Psoas muscle (tissue), 7 donors: ENCODE measurements at regions not wholly inside any gene's neighbourhood (a gene's known extent, or its start where the extent isn't known, plus 50 kb on each side); places are given as distances from the start of the nearest gene placed in this dataset.

Source experiments
- ATAC-seq, 4 donors: fragments of 200-7000 bp; cut with Tn5 transposase; one replicate each; pipeline ENCODE4 v1.9.1; 2020; ENCODE audit warnings: moderate library complexity in 3 of 4, mild to moderate bottlenecking in 2 of 4
- DNase-seq, 2 donors: peaks; one replicate each; pipeline ENCODE4 v3.0.0-alpha.2; 2020
- H3K27ac ChIP-seq: fragments of 200-600 bp; one replicate; pipeline ENCODE4 v1.8.0; 2022
- H3K27me3 ChIP-seq, 3 donors: fragments of 200-600 bp in 1 of 3; one replicate each; pipeline versions ENCODE4 v1.6.1 to v1.8.0; 2013 to 2022; ENCODE audit warnings: low read length in 2 of 3, mild to moderate bottlenecking in 2 of 3, moderate library complexity in 1 of 3; ENCODE audit not compliant: insufficient read depth in 3 of 3
- H3K36me3 ChIP-seq, 2 donors: fragments of 200-600 bp in 1 of 2; one replicate each; pipeline versions ENCODE4 v1.6.1 to v1.8.0; 2013 to 2022; ENCODE audit warnings: low read depth in 1 of 2, mild to moderate bottlenecking in 1 of 2, moderate library complexity in 1 of 2; ENCODE audit not compliant: insufficient read depth in 1 of 2
- H3K4me1 ChIP-seq: fragments of 200-600 bp; one replicate; pipeline ENCODE4 v1.8.0; 2022
- H3K4me3 ChIP-seq: fragments of 200-600 bp; one replicate; pipeline ENCODE4 v1.8.0; 2022; ENCODE audit warnings: mild to moderate bottlenecking
- H3K9me3 ChIP-seq: fragments of 200-600 bp; one replicate; pipeline ENCODE4 v1.8.0; 2022
- WGBS, 3 donors: extraction: QIAGEN DNeasy Blood & Tissue Kit; methylation state at CpG; one replicate each; pipeline versions ENCODE4 v1.1.6 to v1.1.7; 2013; 5-methylcytosine and 5-hydroxymethylcytosine counted together
- intact Hi-C, 2 donors: fragments of 100-400 bp; cut with DNase I; formaldehyde crosslinking; loops; one replicate each; pipeline versions ENCODE4 v1.11.0 to v1.14.2; 2022
- TF ChIP-seq, protein P1 (sequence below): fragments of 200-600 bp; IDR thresholded peaks from one replicate; pipeline ENCODE4 v1.8.0; 2022; ENCODE audit warnings: antibody characterized with exemption
- donor health status: healthy with polysubstance abuse.
- donor health status: DM: no; HTN: no; CAD: no; lungs with moderate emphysema.
- donor health status: Bipolar disorder and iron deficiency.
- donor health status: healthy.
- donor health status: DM: yes; HTN: yes; CAD: no.
- donor health status: DM: no; HTN: no; CAD: no.
- donor health status: DM: yes; HTN: yes; CAD: no.

DNA sequence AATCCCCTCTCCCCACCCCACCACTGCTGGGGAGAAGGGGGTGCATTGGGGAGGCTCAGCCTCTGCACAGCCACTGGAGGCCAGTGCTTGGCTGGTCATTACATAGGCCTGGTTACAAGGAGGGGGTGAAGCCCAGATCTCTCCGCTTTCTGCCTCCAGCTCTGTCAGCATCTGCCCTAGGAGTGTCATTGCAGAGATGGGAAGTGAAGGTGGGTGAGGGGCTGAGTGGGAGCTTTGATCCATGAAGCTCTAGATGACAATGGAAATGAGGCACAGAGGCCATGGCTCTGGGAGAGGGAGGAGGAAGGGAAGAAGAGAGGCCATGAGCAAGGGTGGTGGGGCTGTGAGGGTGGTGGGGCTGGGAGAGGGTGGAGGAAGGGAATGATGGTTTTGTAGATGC is 411.6 kb downstream of the MATN1 start:
- Histone ChIP-seq H3K27ac (no peak overlapping the region), H3K4me1 (no peaks in the 10 kb centered on the region), H3K27me3 (peaks cover 0 to 9% (median 0%) of the 10 kb centered on the region in 3 donors), H3K4me3 (no peak overlapping the region), H3K9me3 (no peaks in the 10 kb centered on the region), H3K36me3 (no peaks in the 10 kb centered on the region)
- TF ChIP-seq, protein P1, sequence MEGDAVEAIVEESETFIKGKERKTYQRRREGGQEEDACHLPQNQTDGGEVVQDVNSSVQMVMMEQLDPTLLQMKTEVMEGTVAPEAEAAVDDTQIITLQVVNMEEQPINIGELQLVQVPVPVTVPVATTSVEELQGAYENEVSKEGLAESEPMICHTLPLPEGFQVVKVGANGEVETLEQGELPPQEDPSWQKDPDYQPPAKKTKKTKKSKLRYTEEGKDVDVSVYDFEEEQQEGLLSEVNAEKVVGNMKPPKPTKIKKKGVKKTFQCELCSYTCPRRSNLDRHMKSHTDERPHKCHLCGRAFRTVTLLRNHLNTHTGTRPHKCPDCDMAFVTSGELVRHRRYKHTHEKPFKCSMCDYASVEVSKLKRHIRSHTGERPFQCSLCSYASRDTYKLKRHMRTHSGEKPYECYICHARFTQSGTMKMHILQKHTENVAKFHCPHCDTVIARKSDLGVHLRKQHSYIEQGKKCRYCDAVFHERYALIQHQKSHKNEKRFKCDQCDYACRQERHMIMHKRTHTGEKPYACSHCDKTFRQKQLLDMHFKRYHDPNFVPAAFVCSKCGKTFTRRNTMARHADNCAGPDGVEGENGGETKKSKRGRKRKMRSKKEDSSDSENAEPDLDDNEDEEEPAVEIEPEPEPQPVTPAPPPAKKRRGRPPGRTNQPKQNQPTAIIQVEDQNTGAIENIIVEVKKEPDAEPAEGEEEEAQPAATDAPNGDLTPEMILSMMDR, result no peak
- peak in 1 of 2 donors; percentile 12 for DNase-seq
- 93 to 100% (median 95%) methylated on average over 1 of the region's 1 CpG for WGBS, 3 donors
- no peak for ATAC-seq
- intact Hi-C loops, result no loop called here

DNA sequence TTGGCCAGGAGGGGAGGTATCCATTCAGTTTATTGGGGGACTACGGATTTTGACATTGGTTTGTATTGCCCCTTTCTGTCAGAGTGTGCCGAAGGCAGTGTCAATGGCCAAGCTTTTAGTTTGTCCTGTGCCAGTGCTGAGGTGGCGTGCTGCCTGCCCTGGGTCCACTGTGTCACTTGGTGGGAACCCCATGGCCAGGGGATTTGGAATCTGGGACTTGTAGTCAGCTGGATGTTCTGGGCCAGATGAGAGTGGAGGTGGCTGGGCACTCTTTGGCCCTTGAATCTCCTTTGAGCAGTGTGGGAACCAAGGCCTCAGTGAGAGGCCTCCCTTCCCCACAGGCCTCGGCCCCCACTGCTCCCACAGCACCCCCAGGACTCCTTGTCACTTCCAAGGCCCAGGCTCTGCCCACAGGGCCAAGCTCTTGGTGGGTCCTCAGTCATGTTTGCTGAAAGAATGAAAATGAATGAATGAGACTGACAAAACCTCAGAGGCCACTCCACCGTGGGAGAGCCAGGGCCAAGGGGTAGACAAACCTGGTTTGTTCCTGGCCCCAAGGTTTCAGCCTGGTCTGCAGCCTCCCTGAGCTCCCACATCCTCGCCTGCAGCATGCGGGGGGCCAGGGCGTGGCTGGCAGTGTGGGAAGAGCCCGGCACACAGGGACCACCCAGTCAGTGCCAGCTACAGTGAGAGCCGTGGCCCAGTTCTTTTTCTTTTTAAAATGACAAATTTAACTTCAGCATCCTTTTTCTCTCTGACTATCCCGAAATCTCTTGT is 412.2 kb downstream of the MATN1 start:
- no peak overlapping the region for H3K27ac ChIP-seq
- no peaks in the 10 kb centered on the region for H3K9me3 ChIP-seq
- intact Hi-C loops, result no loop called here
- H3K4me1 ChIP-seq, result no peaks in the 10 kb centered on the region
- TF ChIP-seq, protein P1, result no peak
- no peak overlapping the region for H3K4me3 ChIP-seq
- peaks cover 0 to 9% (median 0%) of the 10 kb centered on the region in 3 donors for H3K27me3 ChIP-seq
- no peaks in the 10 kb centered on the region for H3K36me3 ChIP-seq
- peak in 1 of 2 donors; percentile 20 for DNase-seq
- no peak for ATAC-seq
- WGBS, 3 donors, result 74 to 81% (median 78%) methylated on average over 11 of the region's 11 CpGs

DNA sequence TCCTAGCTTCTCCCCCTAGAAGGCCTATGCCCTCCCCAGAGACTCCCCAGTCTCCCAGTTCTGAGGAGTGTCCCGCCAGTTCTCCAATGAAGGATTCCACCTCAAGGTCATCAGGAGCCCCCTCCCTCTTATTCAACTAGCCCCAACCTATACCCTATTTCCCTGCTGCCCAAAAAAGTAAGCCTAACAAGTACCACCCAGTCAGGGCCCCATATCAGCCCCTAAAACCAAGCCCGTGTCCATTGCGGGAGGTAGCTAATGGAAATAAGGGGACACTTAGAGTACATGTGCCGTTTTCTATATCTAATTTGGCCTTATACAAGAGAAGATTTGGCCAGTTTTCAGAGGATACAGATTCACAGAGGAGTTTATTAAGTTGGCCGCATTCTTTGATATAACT is 416.2 kb downstream of the MATN1 start:
- Histone ChIP-seq H3K36me3 (no peaks in the 10 kb centered on the region), H3K4me3 (no peak overlapping the region), H3K4me1 (no peaks in the 10 kb centered on the region), H3K9me3 (no peaks in the 10 kb centered on the region), H3K27ac (no peak overlapping the region), H3K27me3 (no peaks in the 10 kb centered on the region)
- TF ChIP-seq, protein P1, result no peak
- ATAC-seq (no peak), DNase-seq (no peak)
- 88 to 92% (median 91%) methylated on average over 5 of the region's 5 CpGs for WGBS, 3 donors
- intact Hi-C loops, result no loop called here

DNA sequence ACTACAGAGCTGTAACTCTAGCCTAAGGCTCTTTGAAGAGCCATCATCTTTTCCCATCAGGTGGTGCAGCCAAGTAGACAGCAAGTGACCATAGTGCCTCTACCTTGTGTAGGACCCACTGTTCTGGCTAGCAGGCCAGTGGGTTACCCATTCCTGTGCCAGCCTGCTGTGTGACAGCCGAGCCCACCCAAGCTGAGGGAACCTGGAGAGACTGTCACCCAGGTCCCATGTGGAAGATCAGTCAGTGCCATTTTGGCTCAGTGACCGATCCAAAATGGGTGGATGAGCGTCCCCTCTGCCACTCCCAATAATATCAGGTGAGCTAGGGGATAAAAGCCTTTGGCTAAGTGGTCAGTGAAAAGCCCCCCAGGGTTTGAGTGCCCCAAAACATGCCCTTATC is 417.9 kb downstream of the MATN1 start:
- TF ChIP-seq, protein P1, result no peak
- DNase-seq (peak in 1 of 2 donors; percentile 11), ATAC-seq (no peak)
- no peaks in the 10 kb centered on the region for H3K27me3 ChIP-seq
- intact Hi-C loops, result no loop called here
- no peak overlapping the region for H3K4me3 ChIP-seq
- H3K36me3 ChIP-seq, result no peaks in the 10 kb centered on the region
- H3K9me3 ChIP-seq, result no peaks in the 10 kb centered on the region
- H3K27ac ChIP-seq, result no peak overlapping the region
- no peaks in the 10 kb centered on the region for H3K4me1 ChIP-seq
- 76 to 91% (median 84%) methylated on average over 3 of the region's 3 CpGs for WGBS, 3 donors

DNA sequence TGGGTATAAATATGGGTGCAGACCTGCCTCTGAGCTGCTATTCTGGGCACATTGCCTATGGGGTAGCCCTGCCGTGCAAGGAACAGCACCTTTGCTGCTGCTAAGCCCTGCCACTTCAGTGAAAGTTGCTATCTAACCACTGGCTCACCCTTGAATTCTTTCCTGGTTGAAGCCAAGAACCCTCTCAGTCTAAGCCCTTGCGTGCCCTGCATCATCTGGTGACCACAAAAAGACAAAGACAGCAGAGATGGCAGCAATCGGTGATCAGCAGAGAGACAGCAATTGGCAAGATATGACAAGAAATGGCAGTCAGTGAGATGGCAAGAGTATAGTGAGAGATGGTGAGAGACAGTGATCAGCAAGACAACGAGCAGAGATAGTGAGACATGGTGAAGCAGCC is 418.3 kb downstream of the MATN1 start:
- DNase-seq (peak in 1 of 2 donors; percentile 3), ATAC-seq (no peak)
- Histone ChIP-seq H3K36me3 (no peaks in the 10 kb centered on the region), H3K9me3 (no peaks in the 10 kb centered on the region), H3K27ac (no peak overlapping the region), H3K4me1 (no peaks in the 10 kb centered on the region), H3K27me3 (no peaks in the 10 kb centered on the region), H3K4me3 (no peak overlapping the region)
- intact Hi-C loops, result no loop called here
- TF ChIP-seq, protein P1, result no peak
- WGBS, 3 donors, result 74 to 77% (median 74%) methylated on average over 4 of the region's 4 CpGs
